ENCODE measurements at regions not wholly inside any gene's neighbourhood (a gene's known extent, or its start where the extent isn't known, plus 50 kb on each side); places are given as distances from the start of the nearest gene placed in this dataset.

DNA sequence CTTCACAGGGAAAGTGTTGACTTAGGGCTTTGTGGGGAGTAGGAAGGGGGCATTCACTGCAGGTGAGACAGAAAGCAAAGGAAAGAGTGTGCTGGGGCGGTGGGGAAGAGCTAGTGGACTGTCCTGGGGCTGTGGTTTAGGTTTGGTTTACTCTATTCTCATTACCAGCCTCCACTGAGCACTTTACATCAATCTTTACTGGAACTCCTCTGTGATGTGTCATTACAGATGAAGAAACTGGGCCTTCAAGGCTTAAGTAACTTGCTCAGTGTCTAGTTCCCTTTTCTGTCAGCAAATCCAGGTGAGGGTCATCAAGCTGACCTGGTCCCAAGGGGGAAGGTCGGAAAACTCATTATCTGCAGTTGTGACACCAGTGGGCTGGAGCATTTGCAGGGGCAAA is 120.2 kb upstream of the PFN2 start:
- no peak for DNase-seq (ENCODE audit: low spot score)

- DNase-seq (ENCODE audit: low spot score): no peak
These were observed 119.3 kb upstream of the PFN2 start for GRCh38 chr3:150090006-150090405.

DNA sequence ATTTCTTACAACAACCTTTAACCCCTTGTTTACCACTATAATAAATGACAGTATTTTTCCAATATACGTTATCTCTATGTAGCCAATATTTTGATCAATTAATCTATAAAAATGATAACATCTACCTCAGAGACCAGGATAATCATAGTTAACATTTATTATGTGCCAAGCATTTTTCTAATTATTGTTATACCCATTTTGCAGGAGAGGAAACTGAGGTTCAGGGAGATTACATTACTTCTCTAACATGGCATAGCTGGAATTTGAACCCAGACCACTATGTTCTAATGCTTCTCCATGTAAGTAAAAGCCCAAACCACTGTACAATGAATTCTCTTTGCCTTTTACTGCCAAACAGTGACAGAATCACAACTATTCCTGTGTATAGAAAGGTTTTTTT is 113.4 kb upstream of the PFN2 start:
- DNase-seq (ENCODE audit: low spot score): no peak

DNA sequence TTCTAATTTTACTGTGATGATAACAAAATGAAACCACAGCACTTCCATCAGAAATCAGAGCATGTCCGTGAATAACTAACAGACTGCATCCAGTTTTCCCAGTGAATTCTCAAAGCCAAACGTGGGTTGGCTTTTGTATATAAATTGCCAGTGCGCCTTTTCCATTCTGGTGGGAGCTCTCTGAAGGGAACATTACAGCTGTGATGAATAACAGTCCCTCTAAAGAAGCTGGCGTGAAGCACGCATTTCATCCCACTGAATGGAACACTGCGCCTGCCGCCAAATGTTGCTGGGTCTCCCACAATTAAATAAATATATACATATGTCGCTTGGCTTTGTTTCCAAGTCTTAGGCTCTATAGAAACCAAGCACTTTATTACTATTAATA is 113.0 kb upstream of the PFN2 start:
- DNase-seq (ENCODE audit: low spot score): no peak

DNA sequence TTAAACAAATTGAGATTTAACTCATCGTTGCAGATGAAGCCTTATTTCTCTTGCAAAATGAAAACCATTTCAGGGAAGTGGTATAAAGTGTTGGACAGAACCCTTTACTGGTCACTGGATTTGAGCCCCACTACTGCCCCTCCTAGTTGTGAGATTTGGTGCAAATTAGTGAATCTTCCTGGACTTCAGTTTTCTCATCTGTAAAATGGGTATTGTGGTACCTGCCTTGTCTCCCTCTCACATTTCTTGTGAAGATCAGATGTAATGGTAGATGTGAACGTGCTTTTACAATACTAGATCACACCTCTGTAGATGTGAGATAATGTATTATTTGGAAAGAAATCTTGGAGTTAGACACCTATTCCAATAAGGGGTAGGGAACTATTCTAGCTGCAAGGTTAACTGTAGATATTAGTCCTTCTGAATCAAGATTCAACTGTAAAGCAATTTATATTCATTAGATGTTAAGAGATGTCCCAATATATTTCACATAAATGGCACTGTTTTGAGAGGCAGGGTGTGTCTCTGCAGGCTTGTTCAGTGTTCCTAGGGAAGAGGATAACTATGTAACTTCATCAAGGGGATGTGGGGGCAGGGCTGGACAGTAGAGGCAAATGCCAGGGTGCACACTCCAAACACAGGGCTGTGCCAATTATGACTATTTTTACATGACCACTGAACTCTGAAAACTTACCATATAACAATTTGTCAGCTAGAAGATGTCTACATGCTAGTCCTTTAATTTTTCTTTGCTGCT is 112.4 kb upstream of the PFN2 start:
- DNase-seq (ENCODE audit: low spot score): no peak

DNA sequence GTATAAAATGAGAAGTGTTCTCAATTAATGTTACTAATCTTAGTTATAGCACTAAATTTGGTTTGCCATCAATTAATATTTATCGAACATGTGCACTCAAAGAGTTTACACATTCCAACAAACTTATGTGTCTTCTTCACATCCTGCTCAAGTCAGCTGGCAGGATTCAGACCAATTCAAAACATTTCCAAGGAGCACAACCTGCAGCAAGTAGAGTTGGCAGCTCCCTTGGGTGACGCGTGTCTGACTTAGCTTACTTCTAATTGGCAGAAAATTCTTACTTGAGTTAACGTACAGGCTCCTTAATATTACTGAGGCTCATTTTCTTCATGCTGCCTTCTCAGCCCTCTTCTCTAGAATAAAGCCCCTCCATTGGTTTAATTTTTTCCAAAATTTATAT is 110.4 kb upstream of the PFN2 start:
- no peak for DNase-seq (ENCODE audit: low spot score)

GRCh38 chr3:150080058-150080730 is 109.5 kb upstream of the PFN2 start:
- no peak for DNase-seq (ENCODE audit: low spot score)

GRCh38 chr3:150079029-150079739 is 108.5 kb upstream of the PFN2 start:
- DNase-seq (ENCODE audit: low spot score): no peak

GRCh38 chr3:150077581-150078247 is 107.0 kb upstream of the PFN2 start:
- no peak for DNase-seq (ENCODE audit: low spot score)

DNA sequence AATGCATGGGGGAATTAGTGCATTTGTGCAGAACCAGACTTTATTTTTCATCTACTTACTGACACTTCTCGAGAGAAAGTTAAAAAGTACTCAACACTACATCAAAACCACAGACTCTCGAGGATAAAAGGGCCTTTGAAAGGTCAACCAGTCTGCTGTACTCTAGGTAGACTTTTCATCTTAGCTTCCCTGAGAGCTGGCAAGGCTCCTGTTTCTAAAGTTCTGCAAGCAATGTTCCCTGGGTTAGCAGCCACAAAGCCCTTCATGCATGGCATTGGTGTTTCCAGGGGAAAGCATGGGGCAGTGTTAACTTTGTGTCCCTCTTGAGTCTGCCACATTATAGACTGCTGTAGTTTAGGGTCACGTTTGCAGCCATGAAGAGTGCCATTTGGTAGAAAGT is 106.4 kb upstream of the PFN2 start:
- DNase-seq (ENCODE audit: low spot score): no peak

GRCh38 chr3:150076443-150076842 is 105.7 kb upstream of the PFN2 start:
- DNase-seq (ENCODE audit: low spot score): no peak

GRCh38 chr3:150075417-150075865 is 104.7 kb upstream of the PFN2 start:
- DNase-seq (ENCODE audit: low spot score): no peak

- no peak for DNase-seq (ENCODE audit: low spot score)
These were observed 104.2 kb upstream of the PFN2 start for GRCh38 chr3:150074697-150075416.

DNA sequence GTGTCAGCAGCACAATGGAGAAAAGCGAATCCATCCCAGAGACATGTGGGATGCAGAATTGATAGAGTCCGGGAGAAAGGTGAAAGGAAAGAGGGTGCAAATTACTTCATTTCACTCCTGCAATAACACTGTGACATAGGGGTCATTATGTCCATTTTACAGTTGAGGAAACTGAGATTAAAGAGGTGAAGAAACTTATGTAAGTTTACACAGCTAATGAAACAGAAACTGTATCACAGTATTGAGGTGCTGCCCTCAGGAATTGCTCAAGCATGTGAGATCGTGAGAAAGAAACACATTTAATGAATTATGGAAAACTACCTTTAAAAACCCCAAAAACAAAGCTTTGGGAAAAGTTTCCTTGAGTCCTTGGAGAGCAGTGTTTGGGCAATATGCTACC is 103.6 kb upstream of the PFN2 start:
- no peak for DNase-seq (ENCODE audit: low spot score)

GRCh38 chr3:150073513-150073912 is 102.8 kb upstream of the PFN2 start:
- DNase-seq (ENCODE audit: low spot score): no peak

DNA sequence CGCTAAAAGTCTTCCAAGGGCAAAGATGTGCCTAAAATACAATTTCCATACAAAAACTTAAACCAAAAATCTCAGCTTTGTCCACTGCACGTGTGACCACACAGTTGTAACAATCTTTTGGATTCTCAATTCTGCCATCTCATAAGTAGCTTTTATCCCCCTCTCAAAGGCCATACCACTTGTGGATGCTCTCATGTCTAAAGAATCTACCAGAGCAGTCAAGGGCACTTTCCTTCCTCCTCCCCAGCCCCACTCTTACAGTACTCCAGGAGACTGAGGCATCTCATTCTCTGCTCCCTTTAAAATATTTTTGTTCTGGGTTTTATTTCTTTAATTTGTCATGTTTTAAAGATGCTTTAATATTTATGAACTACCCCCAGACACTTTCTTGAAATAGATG is 102.3 kb upstream of the PFN2 start:
- DNase-seq (ENCODE audit: low spot score): no peak

- DNase-seq (ENCODE audit: low spot score): no peak
These were observed 101.9 kb upstream of the PFN2 start for GRCh38 chr3:150072576-150072975.

DNA sequence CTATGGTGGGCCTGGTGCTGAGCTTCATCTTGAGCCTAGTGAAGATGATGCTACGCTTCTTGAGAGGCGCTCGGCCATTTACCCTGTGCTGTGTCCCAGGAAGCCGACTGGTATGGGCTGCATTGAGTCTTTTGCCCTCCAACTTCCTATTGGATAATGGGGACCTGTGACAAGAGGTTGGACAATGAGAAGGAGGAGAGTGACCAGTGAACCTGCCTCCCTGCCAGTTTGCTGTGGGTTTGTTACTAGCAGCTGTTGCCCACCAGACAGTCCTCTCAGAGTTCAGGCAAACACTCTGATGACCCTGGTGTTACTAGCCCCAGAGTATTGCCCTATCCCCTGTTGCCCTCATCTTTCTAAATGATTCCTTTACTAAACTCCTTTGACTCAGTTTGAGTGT is 99.6 kb upstream of the PFN2 start:
- DNase-seq (ENCODE audit: low spot score): no peak

DNA sequence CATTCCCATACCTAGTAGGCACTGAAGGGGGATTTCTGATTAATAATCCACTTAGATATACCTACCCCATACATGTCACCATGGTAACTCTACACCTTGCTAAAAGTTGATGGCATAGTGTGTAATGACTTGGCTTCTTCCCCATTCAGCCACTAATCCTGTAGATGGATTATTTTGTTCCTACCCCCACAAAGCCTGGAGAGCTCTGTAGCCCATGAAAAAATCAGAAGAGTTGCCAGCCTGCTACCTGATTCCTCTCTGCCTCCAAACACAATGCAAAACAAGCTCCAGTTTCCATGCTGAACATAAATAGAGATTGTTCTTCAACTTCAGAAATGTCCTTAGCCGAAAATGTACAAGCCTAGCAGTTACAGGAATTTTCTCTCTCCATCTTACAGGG is 98.9 kb upstream of the PFN2 start:
- DNase-seq (ENCODE audit: low spot score): peak; percentile 46

DNA sequence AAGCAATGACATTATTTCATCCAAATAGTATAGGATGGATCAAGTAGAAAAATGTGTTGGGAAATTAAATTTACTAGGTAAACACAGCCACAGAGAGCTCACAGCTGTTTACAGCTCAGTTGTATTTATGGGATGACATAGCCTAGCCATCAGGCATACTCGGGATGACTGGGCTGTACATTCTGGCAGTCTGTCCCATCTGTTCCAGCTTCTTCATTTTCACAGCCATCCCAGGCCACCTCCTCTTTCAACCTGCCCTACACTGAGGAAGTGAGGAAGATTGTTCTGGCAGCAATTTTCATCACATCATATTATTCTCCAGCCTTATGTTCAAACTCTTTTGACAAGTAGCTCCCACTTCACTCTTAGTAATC is 98.4 kb upstream of the PFN2 start:
- peak; percentile 51 for DNase-seq (ENCODE audit: low spot score)

- no peak for DNase-seq (ENCODE audit: low spot score)
These were observed 97.9 kb upstream of the PFN2 start for GRCh38 chr3:150068440-150069153.
